Neural progenitor cell (in vitro differentiated cells): ENCODE measurements at regions not wholly inside any gene's neighbourhood (a gene's known extent, or its start where the extent isn't known, plus 50 kb on each side); places are given as distances from the start of the nearest gene placed in this dataset.

ENCODE experiments used
- CTCF ChIP-seq: fragments of 200-600 bp; sonication (generic); IDR thresholded peaks from 2 replicates; pipeline ENCODE4 v1.5.1; 2017; ENCODE audit warnings: antibody characterized with exemption, mild to moderate bottlenecking
- EZH2 ChIP-seq: fragments of 200-600 bp; sonication (generic); IDR thresholded peaks from 2 replicates; pipeline ENCODE4 v1.6.1; 2017; ENCODE audit warnings: antibody characterized with exemption, mild to moderate bottlenecking, moderate library complexity

GRCh38 chr11:128152796-128153696 is 434.3 kb downstream of the ETS1 start:
- no peak for TF ChIP-seq CTCF
- no peak for TF ChIP-seq EZH2
